ENCODE measurements at regions not wholly inside any gene's neighbourhood (a gene's known extent, or its start where the extent isn't known, plus 50 kb on each side); places are given as distances from the start of the nearest gene placed in this dataset.

- TF ChIP-seq CTCF (IDR thresholded peaks at IDR 0.05) (no peak), EP300 (IDR thresholded peaks at IDR 0.05) (no peak)
Measured at GRCh38 chr14:85313560-85314207, 216.3 kb upstream of the FLRT2 start.

Measured in ovary (tissue), 3 donors.